NOMO-1 treated with dmso at 0.1 percent for 144 hours (cell line): ENCODE measurements at regions not wholly inside any gene's neighbourhood (a gene's known extent, or its start where the extent isn't known, plus 50 kb on each side); places are given as distances from the start of the nearest gene placed in this dataset.
"Not testable (repeated sequence)": the region's sequence is repeated elsewhere in the genome, so short reads cannot be mapped to it uniquely, and the experiment has no call there.

Experiments used
- DNase-seq: peaks from one replicate; lab custom pipeline; 2025; ENCODE audit not compliant: unreplicated experiment; lab: John Stamatoyannopoulos, UW

- DNase-seq, result no peak
Measured at GRCh38 chr2:58398406-58398805, 157.3 kb upstream of the FANCL start.

- DNase-seq, result no peak
Measured at GRCh38 chr2:58387701-58388100, 146.6 kb upstream of the FANCL start.

- DNase-seq, result not testable (repeated sequence)
Measured at GRCh38 chr2:58386904-58387303, 145.8 kb upstream of the FANCL start.

- no peak for DNase-seq
Measured at GRCh38 chr2:58378152-58378551, 137.0 kb upstream of the FANCL start.

GRCh38 chr2:58377181-58377580, 136.1 kb upstream of the FANCL start:
- no peak for DNase-seq

GRCh38 chr2:58376592-58376991, 135.5 kb upstream of the FANCL start:
- no peak for DNase-seq

- DNase-seq, result no peak
Measured at GRCh38 chr2:58369594-58369993, 128.5 kb upstream of the FANCL start.

- DNase-seq, result no peak
Measured at GRCh38 chr2:58364098-58364497, 123.0 kb upstream of the FANCL start.

GRCh38 chr2:58358026-58358425, 116.9 kb upstream of the FANCL start:
- no peak for DNase-seq

GRCh38 chr2:58357521-58357920, 116.4 kb upstream of the FANCL start:
- no peak for DNase-seq

GRCh38 chr2:58354230-58354629, 113.1 kb upstream of the FANCL start:
- no peak for DNase-seq

GRCh38 chr2:58350484-58350883, 109.4 kb upstream of the FANCL start:
- no peak for DNase-seq

- no peak for DNase-seq
Measured at GRCh38 chr2:58347810-58348209, 106.7 kb upstream of the FANCL start.

GRCh38 chr2:58341047-58341446, 99.9 kb upstream of the FANCL start:
- DNase-seq, result no peak

GRCh38 chr2:58339548-58340243, 98.6 kb upstream of the FANCL start:
- DNase-seq, result no peak

GRCh38 chr2:58336416-58336815, 95.3 kb upstream of the FANCL start:
- DNase-seq, result no peak

- DNase-seq, result no peak
Measured at GRCh38 chr2:58334414-58334813, 93.3 kb upstream of the FANCL start.

- DNase-seq, result not testable (repeated sequence)
Measured at GRCh38 chr2:58325296-58325895, 84.3 kb upstream of the FANCL start.

- no peak for DNase-seq
Measured at GRCh38 chr2:58319481-58319880, 78.4 kb upstream of the FANCL start.

GRCh38 chr2:58318949-58319348, 77.8 kb upstream of the FANCL start:
- DNase-seq, result not testable (repeated sequence)

- no peak for DNase-seq
Measured at GRCh38 chr2:58313926-58314325, 72.8 kb upstream of the FANCL start.

GRCh38 chr2:58308435-58308834, 67.3 kb upstream of the FANCL start:
- no peak for DNase-seq

- DNase-seq, result no peak
Measured at GRCh38 chr2:58304843-58305242, 63.7 kb upstream of the FANCL start.
